HG02571 (cell line): ENCODE measurements at regions not wholly inside any gene's neighbourhood (a gene's known extent, or its start where the extent isn't known, plus 50 kb on each side); places are given as distances from the start of the nearest gene placed in this dataset.
A peak's percentile ranks its signal among the peaks of the same experiment; 100 is the strongest.
"Not testable (repeated sequence)": the region's sequence is repeated elsewhere in the genome, so short reads cannot be mapped to it uniquely, and the experiment has no call there.

Experiments used
- ATAC-seq: cut with Tn5 transposase; IDR thresholded peaks from one replicate; pipeline ENCODE4 v1.9.1; 2021; ENCODE audit warnings: mild to moderate bottlenecking, moderate library complexity; ENCODE audit not compliant: unreplicated experiment

DNA sequence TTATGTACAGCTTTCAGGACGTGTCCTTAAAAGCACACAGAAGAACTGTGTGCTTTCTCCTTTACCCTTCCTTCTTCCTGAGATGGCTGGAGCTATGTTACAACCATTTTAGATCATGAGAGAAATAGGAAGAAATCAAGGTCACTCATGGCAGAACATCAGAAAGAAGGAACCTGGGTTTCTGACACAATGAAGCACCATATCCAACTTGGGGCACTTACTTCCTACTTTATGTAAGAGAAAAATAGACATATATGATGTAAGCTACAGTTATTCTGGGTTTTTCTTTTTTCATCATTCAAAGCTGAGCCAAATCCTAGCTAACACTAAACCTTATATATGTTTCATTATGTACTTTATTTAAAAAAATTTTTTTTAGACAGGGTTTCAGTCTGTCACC lies 79.5 kb downstream of the FAM161A start:
- no peak for ATAC-seq

GRCh38 chr2:61771904-61772845 lies 81.7 kb downstream of the FAM161A start:
- ATAC-seq, result no peak

DNA sequence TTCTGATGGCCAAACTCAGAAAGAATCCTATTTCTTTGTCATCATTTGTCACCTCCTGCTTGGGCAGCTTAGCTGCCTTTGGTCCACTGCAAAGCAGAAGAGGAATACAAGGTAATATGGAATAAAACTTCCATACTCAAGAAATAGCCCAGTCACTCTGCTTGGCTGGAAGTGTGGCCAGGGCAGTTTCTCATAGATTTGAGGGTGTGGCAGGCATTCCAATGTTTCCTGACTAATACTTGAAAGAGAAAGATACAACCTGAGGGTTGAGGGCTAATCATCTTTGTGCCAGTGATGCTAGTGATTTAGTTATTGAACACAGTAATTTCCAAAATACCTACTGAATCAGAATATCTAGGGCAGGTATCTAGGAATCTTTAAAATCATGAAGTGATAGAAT lies 83.1 kb downstream of the FAM161A start:
- ATAC-seq, result no peak

DNA sequence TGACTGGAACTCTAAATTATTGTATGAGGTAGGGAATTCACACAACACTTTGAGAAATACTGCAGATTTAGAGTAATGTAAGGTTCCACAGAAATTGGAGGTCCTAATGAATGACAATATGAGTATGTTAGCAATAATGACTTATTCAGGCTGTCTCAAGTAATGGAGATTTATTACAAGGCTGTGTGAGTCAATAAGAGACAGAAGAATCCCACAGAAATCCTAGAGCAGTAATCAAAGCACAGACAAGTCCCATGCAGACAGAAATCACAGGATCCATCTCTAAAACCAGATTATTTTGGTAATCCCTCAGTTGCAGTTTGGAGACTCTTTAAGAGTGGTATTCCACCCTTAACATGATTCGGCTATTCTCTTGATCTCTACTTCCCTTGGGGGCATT lies 83.6 kb downstream of the FAM161A start:
- no peak for ATAC-seq

- ATAC-seq, result no peak
These were observed 84.7 kb downstream of the FAM161A start for GRCh38 chr2:61769093-61769675.

GRCh38 chr2:61764035-61764800 lies 89.6 kb downstream of the FAM161A start:
- ATAC-seq, result peak; percentile 97

- peak; percentile 21 for ATAC-seq
These were observed 90.2 kb downstream of the FAM161A start for GRCh38 chr2:61763605-61764034.

DNA sequence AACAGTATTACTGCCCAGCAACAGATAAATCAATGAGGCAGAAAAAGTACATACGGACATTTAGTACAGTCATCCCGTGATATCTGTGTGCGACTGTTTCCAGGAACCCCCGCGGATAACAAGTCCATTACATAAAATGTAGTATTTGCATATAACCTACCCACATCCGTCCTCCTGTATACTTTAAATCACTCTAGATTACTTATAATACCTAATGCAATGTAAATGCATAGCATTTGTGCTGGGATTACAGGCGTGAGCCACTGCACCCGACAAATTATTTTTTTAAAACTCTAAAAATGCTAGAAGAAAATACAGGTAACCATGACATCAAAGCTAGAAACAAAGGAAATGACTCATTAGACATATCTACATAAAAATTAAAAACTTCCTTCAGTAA lies 91.6 kb downstream of the FAM161A start:
- ATAC-seq, result no peak

GRCh38 chr2:61759718-61760117 lies 94.1 kb downstream of the FAM161A start:
- ATAC-seq, result no peak

DNA sequence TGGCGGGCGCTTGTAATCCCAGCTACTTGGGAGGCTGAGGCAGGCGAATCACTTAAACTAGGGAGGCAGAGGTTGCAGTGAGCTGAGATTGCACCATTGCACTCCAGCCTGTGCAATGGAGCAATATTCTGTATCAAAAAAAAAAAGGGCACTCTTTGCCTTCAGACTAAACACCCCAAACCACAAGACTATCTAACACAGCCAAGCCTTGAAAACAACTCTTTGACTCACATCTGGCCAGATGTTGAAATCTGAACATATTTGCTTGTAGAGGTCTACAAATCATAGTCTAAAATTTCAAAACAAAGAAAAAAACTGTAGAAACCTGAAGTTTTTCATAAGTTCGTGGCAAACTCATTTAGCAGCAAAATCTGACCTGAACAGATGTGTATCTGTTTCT lies 94.9 kb downstream of the FAM161A start:
- no peak for ATAC-seq

DNA sequence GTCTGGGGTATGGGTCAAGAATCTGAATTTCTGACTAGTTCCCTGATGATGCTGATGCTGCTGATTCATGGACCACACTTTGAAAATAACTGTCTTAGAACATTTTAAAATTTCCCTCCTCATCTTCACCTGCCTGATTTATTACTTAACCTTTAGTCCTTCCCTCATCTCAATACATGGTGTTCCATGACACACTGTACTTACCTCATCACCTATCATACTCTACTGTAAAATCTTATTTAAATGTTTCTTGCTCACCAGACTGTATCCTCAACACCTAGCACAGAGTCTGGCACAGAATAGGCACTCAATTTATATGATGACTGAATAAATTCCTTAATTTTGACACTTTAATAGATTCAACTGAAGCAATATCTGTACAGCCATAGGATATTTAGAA lies 95.7 kb downstream of the FAM161A start:
- no peak for ATAC-seq

DNA sequence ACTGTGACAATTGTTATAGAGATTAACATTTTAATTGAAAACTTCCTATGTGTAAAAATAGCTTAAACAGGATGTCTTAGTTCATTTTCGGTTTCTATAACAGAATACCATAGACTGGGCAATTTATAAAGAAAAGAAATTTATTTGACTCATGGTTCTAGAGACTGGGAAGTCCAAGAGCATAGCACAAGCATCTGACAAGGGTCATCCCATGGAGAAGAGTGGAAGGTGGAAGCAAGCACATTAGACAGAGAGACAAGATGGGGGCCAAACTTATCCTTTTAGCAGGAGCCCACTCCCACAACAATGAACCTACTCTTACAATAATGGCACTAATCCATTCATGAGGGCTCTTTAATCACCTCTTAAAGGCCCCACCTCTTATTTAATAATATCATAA lies 100.3 kb downstream of the FAM161A start:
- ATAC-seq, result no peak

DNA sequence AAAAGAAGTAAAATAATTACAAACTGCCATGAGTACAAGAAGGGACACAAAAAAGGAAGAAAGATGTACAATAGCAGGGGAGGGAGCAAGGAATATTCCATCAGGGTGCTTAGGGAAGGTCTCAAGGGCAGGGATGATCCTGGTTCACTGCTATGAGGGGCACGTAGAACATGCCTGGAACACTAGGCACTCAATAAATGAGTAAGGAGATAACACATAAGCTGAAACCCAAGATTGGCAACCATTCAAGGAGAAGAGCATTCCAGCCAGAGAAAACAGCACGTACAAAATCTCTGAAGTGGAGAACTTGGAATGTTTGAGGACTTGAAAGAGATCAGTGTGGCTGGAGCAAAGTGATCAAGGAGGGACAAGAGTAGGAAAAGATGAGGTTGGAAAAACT lies 103.2 kb downstream of the FAM161A start:
- ATAC-seq, result no peak

- no peak for ATAC-seq
These were observed 110.9 kb downstream of the FAM161A start for GRCh38 chr2:61742955-61743354.

GRCh38 chr2:61737841-61738240 lies 116.0 kb downstream of the FAM161A start:
- ATAC-seq, result no peak

GRCh38 chr2:61736953-61737352 lies 116.9 kb downstream of the FAM161A start:
- ATAC-seq, result no peak

DNA sequence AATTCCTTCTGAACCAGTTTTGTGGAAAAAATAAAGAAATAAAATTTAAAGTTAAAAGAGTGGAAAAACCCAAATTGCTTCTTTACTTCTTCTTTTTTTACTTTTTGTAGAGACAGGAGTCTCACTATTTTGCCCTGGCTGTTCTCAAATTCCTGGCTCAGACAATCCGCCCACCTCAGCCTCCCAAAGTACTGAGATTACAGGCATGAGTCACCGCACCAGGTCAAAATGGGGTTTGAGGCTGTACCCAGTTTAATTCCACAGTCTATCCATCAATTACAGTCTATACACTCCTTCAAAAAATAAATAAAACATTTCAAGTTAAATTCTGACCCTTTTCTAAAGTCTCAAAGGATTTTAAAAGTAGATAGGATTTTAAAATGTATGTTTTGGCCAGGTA lies 120.3 kb downstream of the FAM161A start:
- no peak for ATAC-seq

- ATAC-seq, result no peak
These were observed 121.1 kb downstream of the FAM161A start for GRCh38 chr2:61732787-61733186.

GRCh38 chr2:61727746-61728145 lies 126.1 kb downstream of the FAM161A start:
- no peak for ATAC-seq

- ATAC-seq, result no peak
These were observed 127.2 kb downstream of the FAM161A start for GRCh38 chr2:61726456-61727209.

DNA sequence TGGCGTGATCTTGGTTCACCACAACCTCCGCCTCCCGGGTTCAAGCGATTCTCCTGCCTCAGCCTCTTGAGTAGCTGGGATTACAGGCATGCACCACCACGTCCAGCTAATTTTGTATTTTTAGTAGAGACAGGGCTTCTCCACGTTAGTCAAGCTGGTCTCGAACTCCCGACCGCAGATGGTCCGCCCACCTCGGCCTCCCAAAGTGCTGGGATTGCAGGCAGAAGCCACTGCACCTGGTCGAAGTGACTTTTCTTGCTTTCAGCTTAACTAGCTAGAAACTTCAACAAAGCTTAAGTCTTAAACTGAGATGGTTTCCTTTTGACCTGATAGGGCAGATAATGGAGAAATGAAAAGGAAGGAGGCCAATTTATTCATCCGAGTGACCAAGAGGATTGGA lies 130.5 kb downstream of the FAM161A start:
- not testable (repeated sequence) for ATAC-seq
